ENCODE measurements at regions not wholly inside any gene's neighbourhood (a gene's known extent, or its start where the extent isn't known, plus 50 kb on each side); places are given as distances from the start of the nearest gene placed in this dataset.

DNA sequence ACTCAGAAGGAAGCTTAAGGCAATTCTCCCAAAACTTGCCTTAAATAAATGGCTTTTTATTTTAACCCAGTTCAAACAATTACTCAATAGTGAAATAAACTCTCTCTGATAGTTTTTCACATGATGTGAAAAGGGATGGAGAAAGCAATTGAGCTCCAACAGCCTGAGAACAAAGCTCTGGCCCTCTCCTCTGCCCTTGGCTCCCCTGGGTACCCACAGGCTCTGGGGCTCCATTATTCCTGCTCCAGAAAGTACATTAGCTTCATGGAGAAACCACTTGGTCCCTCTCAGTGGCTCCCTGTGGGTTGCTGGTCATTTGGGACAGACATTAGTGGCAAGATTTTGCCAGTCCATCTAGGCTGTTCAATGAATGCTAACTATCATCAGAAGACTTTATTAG lies 242.8 kb downstream of the ATP23 start:
- DNase-seq (ENCODE audit: low read depth, low spot score) (no peak), ATAC-seq (no peak)
- intact Hi-C loops (cut with micrococcal nuclease) = no loop called here
- H3K4me1 ChIP-seq (ENCODE audit: control insufficient read depth in 1 of 2, insufficient read depth in 2 of 2, low read length in 2 of 2) = no peaks in the 10 kb centered on the region
- no peaks in the 10 kb centered on the region for H3K27me3 ChIP-seq (ENCODE audit: insufficient read depth, low read length)
- no peaks in the 10 kb centered on the region for H3K9me2 ChIP-seq (ENCODE audit: insufficient read depth)
- no TSS peak for BruUV-seq (replicated peaks)
- ChIA-PET RAD21 (ENCODE audit: low non-redundant PET in 1 of 2, low total read pairs in 2 of 2, uncharacterized antibody in 2 of 2, unreplicated experiment in 2 of 2) (interaction anchor here in 1 of 2 experiments (0.8 kb wide), 1 partner anchor 78 kb away, joined by 3 read pairs; no protein-coding TSS in a partner anchor), CTCF (no interaction called here), POLR2A (no interaction called here)
- H3K4me3 ChIP-seq (replicated peaks in 1 of 2; ENCODE audit: low read depth in 1 of 2, low read length in 2 of 2) = no peak overlapping the region
- H3K4me2 ChIP-seq (ENCODE audit: low read length) = no peak overlapping the region
- no peaks in the 10 kb centered on the region for H4K20me1 ChIP-seq (ENCODE audit: insufficient read depth)
- no peak overlapping the region for H3K27ac ChIP-seq (ENCODE audit: low read depth, low read length)
- H3K9ac ChIP-seq (ENCODE audit: low read length) = no peak overlapping the region
- no peaks in the 10 kb centered on the region for H3K79me2 ChIP-seq (ENCODE audit: insufficient read depth, low read length)
- H3K9me3 ChIP-seq (ENCODE audit: control insufficient read depth in 1 of 2, insufficient read depth in 1 of 2, low read depth in 1 of 2, low read length in 2 of 2) = no peaks in the 10 kb centered on the region
- TF ChIP-seq, protein P1, sequence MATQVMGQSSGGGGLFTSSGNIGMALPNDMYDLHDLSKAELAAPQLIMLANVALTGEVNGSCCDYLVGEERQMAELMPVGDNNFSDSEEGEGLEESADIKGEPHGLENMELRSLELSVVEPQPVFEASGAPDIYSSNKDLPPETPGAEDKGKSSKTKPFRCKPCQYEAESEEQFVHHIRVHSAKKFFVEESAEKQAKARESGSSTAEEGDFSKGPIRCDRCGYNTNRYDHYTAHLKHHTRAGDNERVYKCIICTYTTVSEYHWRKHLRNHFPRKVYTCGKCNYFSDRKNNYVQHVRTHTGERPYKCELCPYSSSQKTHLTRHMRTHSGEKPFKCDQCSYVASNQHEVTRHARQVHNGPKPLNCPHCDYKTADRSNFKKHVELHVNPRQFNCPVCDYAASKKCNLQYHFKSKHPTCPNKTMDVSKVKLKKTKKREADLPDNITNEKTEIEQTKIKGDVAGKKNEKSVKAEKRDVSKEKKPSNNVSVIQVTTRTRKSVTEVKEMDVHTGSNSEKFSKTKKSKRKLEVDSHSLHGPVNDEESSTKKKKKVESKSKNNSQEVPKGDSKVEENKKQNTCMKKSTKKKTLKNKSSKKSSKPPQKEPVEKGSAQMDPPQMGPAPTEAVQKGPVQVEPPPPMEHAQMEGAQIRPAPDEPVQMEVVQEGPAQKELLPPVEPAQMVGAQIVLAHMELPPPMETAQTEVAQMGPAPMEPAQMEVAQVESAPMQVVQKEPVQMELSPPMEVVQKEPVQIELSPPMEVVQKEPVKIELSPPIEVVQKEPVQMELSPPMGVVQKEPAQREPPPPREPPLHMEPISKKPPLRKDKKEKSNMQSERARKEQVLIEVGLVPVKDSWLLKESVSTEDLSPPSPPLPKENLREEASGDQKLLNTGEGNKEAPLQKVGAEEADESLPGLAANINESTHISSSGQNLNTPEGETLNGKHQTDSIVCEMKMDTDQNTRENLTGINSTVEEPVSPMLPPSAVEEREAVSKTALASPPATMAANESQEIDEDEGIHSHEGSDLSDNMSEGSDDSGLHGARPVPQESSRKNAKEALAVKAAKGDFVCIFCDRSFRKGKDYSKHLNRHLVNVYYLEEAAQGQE (IDR thresholded peaks at IDR 0.05; ENCODE audit: low read depth) = no peak
- TF ChIP-seq FOSL1 (IDR thresholded peaks at IDR 0.05; ENCODE audit: low read depth) (no peak), SRF (IDR thresholded peaks at IDR 0.05; ENCODE audit: low read depth) (no peak), EZH2phosphoT487 (IDR thresholded peaks at IDR 0.05; ENCODE audit: borderline replicate concordance) (no peak), JUND (IDR thresholded peaks at IDR 0.05) (no peak), POLR2A (IDR thresholded peaks at IDR 0.05; ENCODE audit: borderline replicate concordance, extremely low read depth, insufficient read depth, insufficient read length) (no peak), CEBPB (IDR thresholded peaks at IDR 0.05; ENCODE audit: low read depth) (no peak), TCF7L2 (IDR thresholded peaks at IDR 0.05; ENCODE audit: borderline replicate concordance, extremely low read depth, insufficient read depth, insufficient read length) (no peak), SIN3A (IDR thresholded peaks at IDR 0.05; ENCODE audit: low read depth) (no peak), CBX3 (IDR thresholded peaks at IDR 0.05; ENCODE audit: low read depth) (no peak), ZNF274 (IDR thresholded peaks at IDR 0.05; ENCODE audit: low read depth, low read length) (no peak)
- TF ChIP-seq, protein P2, sequence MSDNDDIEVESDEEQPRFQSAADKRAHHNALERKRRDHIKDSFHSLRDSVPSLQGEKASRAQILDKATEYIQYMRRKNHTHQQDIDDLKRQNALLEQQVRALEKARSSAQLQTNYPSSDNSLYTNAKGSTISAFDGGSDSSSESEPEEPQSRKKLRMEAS (IDR thresholded peaks at IDR 0.05) = no peak
- TF ChIP-seq, protein P3, sequence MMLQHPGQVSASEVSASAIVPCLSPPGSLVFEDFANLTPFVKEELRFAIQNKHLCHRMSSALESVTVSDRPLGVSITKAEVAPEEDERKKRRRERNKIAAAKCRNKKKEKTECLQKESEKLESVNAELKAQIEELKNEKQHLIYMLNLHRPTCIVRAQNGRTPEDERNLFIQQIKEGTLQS (IDR thresholded peaks at IDR 0.05) = no peak
- TF ChIP-seq, protein P4, sequence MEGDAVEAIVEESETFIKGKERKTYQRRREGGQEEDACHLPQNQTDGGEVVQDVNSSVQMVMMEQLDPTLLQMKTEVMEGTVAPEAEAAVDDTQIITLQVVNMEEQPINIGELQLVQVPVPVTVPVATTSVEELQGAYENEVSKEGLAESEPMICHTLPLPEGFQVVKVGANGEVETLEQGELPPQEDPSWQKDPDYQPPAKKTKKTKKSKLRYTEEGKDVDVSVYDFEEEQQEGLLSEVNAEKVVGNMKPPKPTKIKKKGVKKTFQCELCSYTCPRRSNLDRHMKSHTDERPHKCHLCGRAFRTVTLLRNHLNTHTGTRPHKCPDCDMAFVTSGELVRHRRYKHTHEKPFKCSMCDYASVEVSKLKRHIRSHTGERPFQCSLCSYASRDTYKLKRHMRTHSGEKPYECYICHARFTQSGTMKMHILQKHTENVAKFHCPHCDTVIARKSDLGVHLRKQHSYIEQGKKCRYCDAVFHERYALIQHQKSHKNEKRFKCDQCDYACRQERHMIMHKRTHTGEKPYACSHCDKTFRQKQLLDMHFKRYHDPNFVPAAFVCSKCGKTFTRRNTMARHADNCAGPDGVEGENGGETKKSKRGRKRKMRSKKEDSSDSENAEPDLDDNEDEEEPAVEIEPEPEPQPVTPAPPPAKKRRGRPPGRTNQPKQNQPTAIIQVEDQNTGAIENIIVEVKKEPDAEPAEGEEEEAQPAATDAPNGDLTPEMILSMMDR (IDR thresholded peaks at IDR 0.05 in 2 of 3, conservative IDR thresholded peaks at IDR 0.05 in 1 of 3; ENCODE audit: borderline replicate concordance in 1 of 3, insufficient read depth in 1 of 3, low read depth in 2 of 3, low read length in 2 of 3) = no peak
- H3K36me3 ChIP-seq (ENCODE audit: control insufficient read depth in 1 of 2, insufficient read depth in 2 of 2, low read length in 2 of 2) = no peaks in the 10 kb centered on the region
- no peak overlapping the region for H2AFZ ChIP-seq (ENCODE audit: low read depth, low read length, poor library complexity, severe bottlenecking)
